HepG2 (cell line): ENCODE measurements at regions not wholly inside any gene's neighbourhood (a gene's known extent, or its start where the extent isn't known, plus 50 kb on each side); places are given as distances from the start of the nearest gene placed in this dataset.
A peak's percentile ranks its signal among the peaks of the same experiment; 100 is the strongest.

Source experiments
- ARNT2 ChIP-seq: sonication (generic); formaldehyde crosslinking; IDR thresholded peaks from 2 replicates; pipeline ENCODE4 v1.8.0; 2022; ENCODE audit warnings: mild to moderate bottlenecking, low read depth, missing genetic modification reagents, moderate library complexity
- DZIP1 ChIP-seq: sonication (generic); formaldehyde crosslinking; IDR thresholded peaks from 2 replicates; pipeline ENCODE4 v1.5.0; 2020; ENCODE audit warnings: mild to moderate bottlenecking, missing genetic modification reagents
- GPN1 ChIP-seq: sonication (generic); formaldehyde crosslinking; IDR thresholded peaks from 2 replicates; pipeline ENCODE4 v1.5.1; 2020; ENCODE audit warnings: missing genetic modification reagents, borderline replicate concordance
- HES4 ChIP-seq: sonication (generic); formaldehyde crosslinking; IDR thresholded peaks from 2 replicates; pipeline ENCODE4 v1.9.0; 2021; ENCODE audit warnings: mild to moderate bottlenecking, missing genetic modification reagents, borderline replicate concordance
- HNRNPL ChIP-seq: fragments of 200-400 bp; formaldehyde crosslinking; IDR thresholded peaks from 2 replicates; pipeline ENCODE4 v1.6.1; 2017; ENCODE audit warnings: mild to moderate bottlenecking, low read depth, low read length
- JUN ChIP-seq: sonication (generic); formaldehyde crosslinking; IDR thresholded peaks from 2 replicates; pipeline ENCODE4 v1.4.0; 2020; ENCODE audit warnings: mild to moderate bottlenecking, missing genetic modification reagents
- NFE2L2 ChIP-seq: fragments of 150-350 bp; IDR thresholded peaks from 2 replicates; pipeline ENCODE4 v1.6.1; 2014; ENCODE audit warnings: low read length
- NFYC ChIP-seq: IDR thresholded peaks from 2 replicates; pipeline ENCODE4 v1.6.1; 2016; ENCODE audit warnings: missing genetic modification reagents, missing compliant biosample characterization
- PAXIP1 ChIP-seq: sonication (generic); formaldehyde crosslinking; conservative IDR thresholded peaks from 2 replicates; pipeline ENCODE4 v1.4.0; 2020; ENCODE audit warnings: mild to moderate bottlenecking, missing genetic modification reagents, moderate library complexity
- RORA ChIP-seq: sonication (generic); formaldehyde crosslinking; IDR thresholded peaks from 2 replicates; pipeline ENCODE4 v1.5.0; 2020; ENCODE audit warnings: mild to moderate bottlenecking, missing genetic modification reagents, moderate library complexity
- SOX5 ChIP-seq: IDR thresholded peaks from 2 replicates; pipeline ENCODE4 v1.6.1; 2016; ENCODE audit warnings: borderline replicate concordance
- SOX6 ChIP-seq, 2 experiments: fragments of 450-650 bp in 1 of 2; sonication (generic) in 1 of 2; formaldehyde crosslinking in 1 of 2; IDR thresholded peaks; 2 replicates each; pipeline versions ENCODE4 v1.4.0 to v1.6.1; 2017 to 2020; ENCODE audit warnings: antibody characterized with exemption in 1 of 2, mild to moderate bottlenecking in 1 of 2, missing genetic modification reagents in 1 of 2
- TBP ChIP-seq: sonication (generic); formaldehyde crosslinking; IDR thresholded peaks from 2 replicates; pipeline ENCODE4 v1.5.0; 2020; ENCODE audit warnings: missing genetic modification reagents
- THYN1 ChIP-seq: sonication (generic); formaldehyde crosslinking; IDR thresholded peaks from 2 replicates; pipeline ENCODE4 v1.8.1; 2023; ENCODE audit warnings: low read depth, mild to moderate bottlenecking, moderate library complexity, missing genetic modification reagents, borderline replicate concordance
- ZBTB37 ChIP-seq: sonication (generic); formaldehyde crosslinking; IDR thresholded peaks from 2 replicates; pipeline ENCODE4 v1.4.0; 2020; ENCODE audit warnings: mild to moderate bottlenecking, missing genetic modification reagents
- ZKSCAN5 ChIP-seq: sonication (generic); formaldehyde crosslinking; IDR thresholded peaks from 2 replicates; pipeline ENCODE4 v1.5.1; 2020; ENCODE audit warnings: mild to moderate bottlenecking, missing genetic modification reagents
- ZMYM4 ChIP-seq: sonication (generic); formaldehyde crosslinking; IDR thresholded peaks from 2 replicates; pipeline ENCODE4 v1.8.1; 2023; ENCODE audit warnings: mild to moderate bottlenecking, missing genetic modification reagents
- TF ChIP-seq, protein P1 (sequence below): IDR thresholded peaks from 2 replicates; pipeline ENCODE4 v1.6.1; 2016; ENCODE audit warnings: missing compliant biosample characterization, missing genetic modification reagents, borderline replicate concordance
- TF ChIP-seq, protein P2 (sequence below): sonication (generic); formaldehyde crosslinking; IDR thresholded peaks from 2 replicates; pipeline ENCODE4 v1.4.0; 2020; ENCODE audit warnings: missing genetic modification reagents
- TF ChIP-seq, protein P3 (sequence below): sonication (generic); formaldehyde crosslinking; conservative IDR thresholded peaks from 2 replicates; pipeline ENCODE4 v1.8.0; 2022; ENCODE audit warnings: missing genetic modification reagents

DNA sequence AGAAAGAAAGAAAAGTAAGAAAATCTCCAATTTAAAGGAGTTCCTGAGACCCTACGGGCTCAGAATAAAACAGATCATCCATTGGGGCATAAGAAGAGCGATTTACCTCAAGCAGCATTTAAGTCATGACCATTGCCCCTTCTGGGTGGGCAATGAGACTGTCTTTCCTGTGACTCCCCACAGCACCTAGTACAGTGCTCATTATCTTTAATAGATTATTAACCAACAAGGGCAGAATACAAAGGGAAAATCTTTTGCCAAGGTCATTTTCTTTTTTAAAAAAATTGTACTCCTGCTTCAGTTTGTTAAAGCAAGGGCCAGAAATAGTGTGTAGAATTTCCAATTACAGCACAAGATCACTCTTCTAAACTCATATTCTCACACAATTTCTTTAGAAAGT, 443.3 kb upstream of the AGTR1 start (continued):
- TF ChIP-seq, protein P1, sequence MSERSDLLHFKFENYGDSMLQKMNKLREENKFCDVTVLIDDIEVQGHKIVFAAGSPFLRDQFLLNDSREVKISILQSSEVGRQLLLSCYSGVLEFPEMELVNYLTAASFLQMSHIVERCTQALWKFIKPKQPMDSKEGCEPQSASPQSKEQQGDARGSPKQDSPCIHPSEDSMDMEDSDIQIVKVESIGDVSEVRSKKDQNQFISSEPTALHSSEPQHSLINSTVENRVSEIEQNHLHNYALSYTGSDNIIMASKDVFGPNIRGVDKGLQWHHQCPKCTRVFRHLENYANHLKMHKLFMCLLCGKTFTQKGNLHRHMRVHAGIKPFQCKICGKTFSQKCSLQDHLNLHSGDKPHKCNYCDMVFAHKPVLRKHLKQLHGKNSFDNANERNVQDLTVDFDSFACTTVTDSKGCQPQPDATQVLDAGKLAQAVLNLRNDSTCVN (CRISPR knock-in tag), result no peak
- TF ChIP-seq, protein P2, sequence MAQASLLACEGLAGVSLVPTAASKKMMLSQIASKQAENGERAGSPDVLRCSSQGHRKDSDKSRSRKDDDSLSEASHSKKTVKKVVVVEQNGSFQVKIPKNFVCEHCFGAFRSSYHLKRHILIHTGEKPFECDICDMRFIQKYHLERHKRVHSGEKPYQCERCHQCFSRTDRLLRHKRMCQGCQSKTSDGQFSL, result no peak
- no peak for TF ChIP-seq ZKSCAN5 (CRISPR knock-in tag)
- TF ChIP-seq ZMYM4 (CRISPR knock-in tag), result peak; percentile 31; the same call in 1 of the 2 replicates
- TF ChIP-seq RORA (CRISPR knock-in tag), result no peak
- TF ChIP-seq, protein P3, sequence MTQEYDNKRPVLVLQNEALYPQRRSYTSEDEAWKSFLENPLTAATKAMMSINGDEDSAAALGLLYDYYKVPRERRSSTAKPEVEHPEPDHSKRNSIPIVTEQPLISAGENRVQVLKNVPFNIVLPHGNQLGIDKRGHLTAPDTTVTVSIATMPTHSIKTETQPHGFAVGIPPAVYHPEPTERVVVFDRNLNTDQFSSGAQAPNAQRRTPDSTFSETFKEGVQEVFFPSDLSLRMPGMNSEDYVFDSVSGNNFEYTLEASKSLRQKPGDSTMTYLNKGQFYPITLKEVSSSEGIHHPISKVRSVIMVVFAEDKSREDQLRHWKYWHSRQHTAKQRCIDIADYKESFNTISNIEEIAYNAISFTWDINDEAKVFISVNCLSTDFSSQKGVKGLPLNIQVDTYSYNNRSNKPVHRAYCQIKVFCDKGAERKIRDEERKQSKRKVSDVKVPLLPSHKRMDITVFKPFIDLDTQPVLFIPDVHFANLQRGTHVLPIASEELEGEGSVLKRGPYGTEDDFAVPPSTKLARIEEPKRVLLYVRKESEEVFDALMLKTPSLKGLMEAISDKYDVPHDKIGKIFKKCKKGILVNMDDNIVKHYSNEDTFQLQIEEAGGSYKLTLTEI (CRISPR knock-in tag), result no peak
- no peak for TF ChIP-seq SOX6 (IDR thresholded peaks at IDR 0.05)
- peak; percentile 61; the same call in 1 of the 2 replicates for TF ChIP-seq SOX6 (CRISPR knock-in tag; IDR thresholded peaks at IDR 0.05)
- no peak for TF ChIP-seq THYN1
- TF ChIP-seq ZBTB37 (CRISPR knock-in tag), result no peak
- no peak for TF ChIP-seq JUN (CRISPR knock-in tag)
- TF ChIP-seq TBP (CRISPR knock-in tag), result no peak
- no peak for TF ChIP-seq GPN1 (CRISPR knock-in tag)
- TF ChIP-seq DZIP1 (CRISPR knock-in tag), result no peak
- 0 out of 2 replicates have a peak, but pooled peaks have one; percentile 28 for TF ChIP-seq PAXIP1 (CRISPR knock-in tag)
- TF ChIP-seq HNRNPL, result no peak
- no peak for TF ChIP-seq NFE2L2
- no peak for TF ChIP-seq NFYC (CRISPR knock-in tag)
- TF ChIP-seq SOX5 (CRISPR knock-in tag), result peak; percentile 31; the same call in 1 of the 2 replicates
- no peak for TF ChIP-seq HES4
- TF ChIP-seq ARNT2 (CRISPR knock-in tag), result no peak
